ENCODE measurements at regions not wholly inside any gene's neighbourhood (a gene's known extent, or its start where the extent isn't known, plus 50 kb on each side); places are given as distances from the start of the nearest gene placed in this dataset.

DNA sequence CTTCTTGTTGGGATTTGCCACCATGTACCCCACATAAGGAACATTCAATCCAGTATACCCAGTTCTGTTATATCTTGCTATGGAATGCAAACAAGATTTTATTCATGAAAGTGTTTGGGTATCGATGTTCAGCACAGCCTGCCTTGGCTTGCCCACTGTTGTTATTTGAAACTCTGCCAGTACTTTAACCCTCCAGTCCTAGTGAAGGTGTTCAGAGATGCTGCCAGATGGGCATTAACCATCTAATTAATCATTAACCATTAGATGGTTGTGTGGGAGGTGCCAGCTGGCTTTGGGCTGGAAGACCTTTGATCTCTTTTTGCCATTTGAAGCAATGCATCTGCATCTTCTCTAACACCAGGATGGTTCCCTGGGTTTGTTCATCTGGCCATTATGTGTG, 363.0 kb downstream of the SH2D4B start:
- TF ChIP-seq, protein P1, sequence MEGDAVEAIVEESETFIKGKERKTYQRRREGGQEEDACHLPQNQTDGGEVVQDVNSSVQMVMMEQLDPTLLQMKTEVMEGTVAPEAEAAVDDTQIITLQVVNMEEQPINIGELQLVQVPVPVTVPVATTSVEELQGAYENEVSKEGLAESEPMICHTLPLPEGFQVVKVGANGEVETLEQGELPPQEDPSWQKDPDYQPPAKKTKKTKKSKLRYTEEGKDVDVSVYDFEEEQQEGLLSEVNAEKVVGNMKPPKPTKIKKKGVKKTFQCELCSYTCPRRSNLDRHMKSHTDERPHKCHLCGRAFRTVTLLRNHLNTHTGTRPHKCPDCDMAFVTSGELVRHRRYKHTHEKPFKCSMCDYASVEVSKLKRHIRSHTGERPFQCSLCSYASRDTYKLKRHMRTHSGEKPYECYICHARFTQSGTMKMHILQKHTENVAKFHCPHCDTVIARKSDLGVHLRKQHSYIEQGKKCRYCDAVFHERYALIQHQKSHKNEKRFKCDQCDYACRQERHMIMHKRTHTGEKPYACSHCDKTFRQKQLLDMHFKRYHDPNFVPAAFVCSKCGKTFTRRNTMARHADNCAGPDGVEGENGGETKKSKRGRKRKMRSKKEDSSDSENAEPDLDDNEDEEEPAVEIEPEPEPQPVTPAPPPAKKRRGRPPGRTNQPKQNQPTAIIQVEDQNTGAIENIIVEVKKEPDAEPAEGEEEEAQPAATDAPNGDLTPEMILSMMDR (IDR thresholded peaks at IDR 0.05), result no peak
- TF ChIP-seq POLR2AphosphoS5 (IDR thresholded peaks at IDR 0.05) (no peak), POLR2A (IDR thresholded peaks at IDR 0.05; ENCODE audit: low read depth) (no peak), EP300 (IDR thresholded peaks at IDR 0.05) (no peak)

Data from esophagus muscularis mucosa (tissue), 4 donors.